Ascending aorta (tissue), 2 donors: ENCODE measurements at regions not wholly inside any gene's neighbourhood (a gene's known extent, or its start where the extent isn't known, plus 50 kb on each side); places are given as distances from the start of the nearest gene placed in this dataset.
A peak's percentile ranks its signal among the peaks of the same experiment; 100 is the strongest.

ENCODE experiments used
- DNase-seq, 2 donors: peaks; one replicate each; pipeline ENCODE4 v3.0.0-alpha.2; 2019; ENCODE audit warnings: low spot score in 2 of 2
- H3K27ac ChIP-seq, 2 donors: fragments of 200-600 bp; sonication (generic); one replicate each; pipeline ENCODE4 v1.5.1; 2016 to 2017; ENCODE audit warnings: mild to moderate bottlenecking in 1 of 2
- H3K27me3 ChIP-seq: fragments of 200-600 bp; sonication (generic); one replicate; pipeline ENCODE4 v1.5.1; 2017
- H3K36me3 ChIP-seq, 2 donors: fragments of 200-600 bp; sonication (generic); one replicate each; pipeline ENCODE4 v1.5.1; 2016
- H3K4me1 ChIP-seq, 2 donors: fragments of 200-600 bp; sonication (generic); one replicate each; pipeline ENCODE4 v1.5.1; 2016 to 2017; ENCODE audit warnings: mild to moderate bottlenecking in 1 of 2
- H3K4me3 ChIP-seq, 2 donors: fragments of 200-600 bp; sonication (generic); one replicate each; pipeline ENCODE4 v1.5.1; 2016 to 2017; ENCODE audit warnings: mild to moderate bottlenecking in 1 of 2
- H3K9me3 ChIP-seq, 2 donors: fragments of 200-600 bp; sonication (generic); one replicate each; pipeline ENCODE4 v1.5.1; 2016
- CTCF ChIP-seq, 3 experiments: fragments of 200-600 bp in 2 of 3; fragments of 450-650 bp in 1 of 3; sonication (generic) in 2 of 3; IDR thresholded peaks; one replicate each; pipeline ENCODE4 v1.5.1; 2016 to 2019; ENCODE audit warnings: antibody characterized with exemption in 3 of 3, mild to moderate bottlenecking in 1 of 3, moderate library complexity in 1 of 3
- intact Hi-C: fragments of 100-400 bp; cut with DNase I; formaldehyde crosslinking; loops from one replicate; pipeline ENCODE4 v1.15.1; 2023

GRCh38 chr1:37135032-37135431 lies 100.7 kb upstream of the GRIK3 start:
- Histone ChIP-seq H3K4me3 (no peak overlapping the region), H3K4me1 (no peaks in the 10 kb centered on the region), H3K9me3 (no peaks in the 10 kb centered on the region), H3K27ac (no peak overlapping the region), H3K27me3 (no peaks in the 10 kb centered on the region), H3K36me3 (no peaks in the 10 kb centered on the region)
- intact Hi-C loops: no loop called here
- no peak for TF ChIP-seq CTCF (IDR thresholded peaks at IDR 0.05)
- DNase-seq: no peak

- Histone ChIP-seq H3K36me3 (no peaks in the 10 kb centered on the region), H3K4me3 (no peak overlapping the region), H3K4me1 (no peaks in the 10 kb centered on the region), H3K27me3 (no peaks in the 10 kb centered on the region), H3K9me3 (no peaks in the 10 kb centered on the region), H3K27ac (no peak overlapping the region)
- intact Hi-C loops: no loop called here
- no peak for DNase-seq
- no peak for TF ChIP-seq CTCF (IDR thresholded peaks at IDR 0.05)
Measured at GRCh38 chr1:37137014-37137413, 102.7 kb upstream of the GRIK3 start.

- intact Hi-C loops: no loop called here
- Histone ChIP-seq H3K9me3 (no peaks in the 10 kb centered on the region), H3K27me3 (no peaks in the 10 kb centered on the region), H3K27ac (no peak overlapping the region), H3K4me1 (no peaks in the 10 kb centered on the region), H3K4me3 (no peak overlapping the region), H3K36me3 (no peaks in the 10 kb centered on the region)
- no peak for TF ChIP-seq CTCF (IDR thresholded peaks at IDR 0.05)
- no peak for DNase-seq
Measured at GRCh38 chr1:37137601-37138000, 103.3 kb upstream of the GRIK3 start.

- intact Hi-C loops: no loop called here
- H3K4me1 ChIP-seq: no peaks in the 10 kb centered on the region
- H3K27ac ChIP-seq: no peak overlapping the region
- no peak overlapping the region for H3K4me3 ChIP-seq
- no peak for TF ChIP-seq CTCF (IDR thresholded peaks at IDR 0.05)
- DNase-seq: no peak
- H3K36me3 ChIP-seq: no peaks in the 10 kb centered on the region
- no peaks in the 10 kb centered on the region for H3K9me3 ChIP-seq
- no peaks in the 10 kb centered on the region for H3K27me3 ChIP-seq
Measured at GRCh38 chr1:37143800-37144199, 109.5 kb upstream of the GRIK3 start.

GRCh38 chr1:37146071-37146470 lies 111.8 kb upstream of the GRIK3 start:
- intact Hi-C loops: no loop called here
- DNase-seq: peak in 1 of 2 donors; percentile 5

More at GRCh38 chr1:37146071-37146470, 111.8 kb upstream of the GRIK3 start:
- no peak for TF ChIP-seq CTCF (IDR thresholded peaks at IDR 0.05)
- Histone ChIP-seq H3K27me3 (no peaks in the 10 kb centered on the region), H3K4me3 (no peak overlapping the region), H3K9me3 (no peaks in the 10 kb centered on the region), H3K36me3 (no peaks in the 10 kb centered on the region), H3K27ac (no peak overlapping the region), H3K4me1 (no peaks in the 10 kb centered on the region)
